Stimulated activated CD4-positive, alpha-beta T cell treated with anti-CD3 and anti-CD28 coated beads, Interleukin-12 subunit alpha, Interleukin-12 subunit beta, amount 100 ng/mL, for 4 hours (primary cell): ENCODE measurements at regions not wholly inside any gene's neighbourhood (a gene's known extent, or its start where the extent isn't known, plus 50 kb on each side); places are given as distances from the start of the nearest gene placed in this dataset.

ENCODE experiments used
- DNase-seq: peaks from one replicate; pipeline ENCODE4 v3.0.0-alpha.2; 2020

DNA sequence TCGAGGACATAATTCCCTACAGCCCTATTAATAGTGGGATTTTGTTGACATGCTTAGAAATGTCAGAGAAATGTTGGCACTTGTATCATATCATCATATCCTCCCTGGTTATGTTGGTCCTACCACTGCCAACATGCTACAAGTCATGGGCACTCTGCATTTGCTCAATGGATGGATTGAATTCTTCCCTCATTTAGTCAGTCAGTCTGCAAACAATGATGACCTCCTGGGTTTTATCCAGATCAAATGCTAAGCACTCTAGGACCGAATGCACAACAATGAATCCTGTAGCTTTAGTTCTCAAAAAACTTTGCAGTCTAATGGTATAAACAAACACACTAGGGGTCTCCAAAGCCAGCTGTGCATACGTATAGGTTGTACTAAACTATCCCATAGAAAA lies 357.2 kb upstream of the DPYD start:
- no peak for DNase-seq

- DNase-seq: no peak
Measured at GRCh38 chr1:98277118-98277517, 356.3 kb upstream of the DPYD start.

DNA sequence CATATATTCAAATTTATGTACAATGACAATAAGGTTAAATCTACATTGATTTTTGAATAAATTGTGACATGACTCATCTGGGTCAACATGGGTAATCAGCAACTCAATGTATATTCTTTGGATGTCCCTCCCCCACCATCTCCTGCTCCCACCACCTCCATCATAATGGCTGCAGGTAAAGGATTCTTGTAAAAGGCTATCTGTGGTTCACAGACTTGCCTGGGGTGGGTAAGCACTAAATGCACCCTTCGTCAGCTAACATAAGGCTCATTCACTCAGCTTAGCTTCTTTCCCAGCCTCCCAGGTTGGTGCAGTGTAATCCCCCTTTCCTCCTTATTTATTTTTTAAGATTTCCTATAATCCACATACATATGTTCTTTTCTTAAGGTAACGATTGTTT lies 355.7 kb upstream of the DPYD start:
- DNase-seq: no peak

GRCh38 chr1:98268316-98268715 lies 347.5 kb upstream of the DPYD start:
- DNase-seq: no peak

DNA sequence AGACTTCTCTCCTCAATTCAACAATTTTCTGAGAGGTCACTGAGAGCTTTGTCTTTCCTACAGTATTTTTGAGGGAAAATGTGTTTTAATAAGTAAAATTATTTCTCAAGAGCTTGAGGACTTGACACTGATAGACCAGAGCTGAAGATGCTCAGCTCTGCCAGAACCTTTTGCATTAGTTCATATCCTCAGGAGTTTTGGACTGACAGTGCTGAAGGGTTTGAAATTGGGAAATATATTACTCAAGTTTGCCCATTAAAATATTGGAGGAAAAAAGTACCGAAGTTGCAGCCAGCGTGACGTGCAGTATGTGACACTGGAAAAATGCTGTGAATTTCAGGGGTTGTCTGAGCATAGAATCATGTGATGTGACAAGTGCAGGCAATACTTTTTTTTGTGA lies 346.6 kb upstream of the DPYD start:
- DNase-seq: no peak

GRCh38 chr1:98264727-98265126 lies 343.9 kb upstream of the DPYD start:
- DNase-seq: no peak

DNA sequence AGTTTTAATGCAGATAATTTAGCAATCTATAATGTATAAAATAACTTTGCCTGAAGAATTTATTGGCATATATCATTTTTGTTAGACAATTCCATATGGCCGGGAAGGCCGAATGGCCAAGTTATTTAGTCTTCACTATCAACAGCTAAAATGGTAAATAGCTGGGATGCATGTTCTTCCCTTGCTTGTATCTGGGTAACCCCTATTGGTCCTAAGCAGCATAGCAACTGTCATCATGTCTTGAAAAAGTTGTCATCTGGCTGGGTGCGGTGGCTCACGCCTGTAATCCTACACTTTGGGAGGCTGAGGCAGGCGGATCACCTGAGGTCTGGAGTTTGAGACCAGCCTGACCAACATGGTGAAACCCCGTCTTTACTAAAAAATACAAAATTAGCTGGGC lies 340.0 kb upstream of the DPYD start:
- DNase-seq: no peak

DNA sequence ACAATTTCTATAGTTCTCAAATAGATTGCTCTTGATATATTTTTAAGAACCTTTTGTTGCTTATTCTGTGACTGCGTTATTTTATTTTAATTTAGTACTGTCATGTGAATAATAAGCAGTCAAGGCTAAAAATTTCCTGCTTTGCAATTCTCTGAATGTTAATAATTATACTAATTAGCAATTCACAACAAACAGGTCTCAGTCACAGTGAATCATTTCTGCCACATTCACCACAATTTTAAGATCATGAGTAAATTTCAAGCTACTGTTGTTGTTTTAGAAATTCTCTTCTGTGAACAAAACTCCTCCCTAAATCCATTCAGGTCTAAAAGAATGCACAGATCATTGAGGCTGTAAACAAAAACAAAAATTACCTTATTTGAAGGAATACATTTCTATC lies 339.6 kb upstream of the DPYD start:
- DNase-seq: no peak

DNA sequence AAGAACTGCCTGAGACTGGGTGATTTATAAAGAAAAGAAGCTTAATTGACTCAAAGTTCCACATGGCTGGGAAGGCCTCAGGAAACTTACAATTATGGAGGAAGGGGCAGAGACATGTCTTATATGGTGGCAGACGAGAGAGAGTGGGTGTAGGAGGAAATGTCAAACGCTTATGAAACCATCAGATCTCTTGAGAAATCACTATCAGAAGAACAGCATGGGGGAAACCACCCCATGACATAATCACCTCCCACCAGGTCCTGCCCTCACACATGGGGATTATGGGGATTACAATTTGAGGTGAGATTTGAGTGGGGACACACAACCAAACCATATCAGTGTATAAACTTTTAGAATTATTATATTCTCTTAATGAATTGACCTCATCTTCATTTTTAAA lies 335.9 kb upstream of the DPYD start:
- no peak for DNase-seq

DNA sequence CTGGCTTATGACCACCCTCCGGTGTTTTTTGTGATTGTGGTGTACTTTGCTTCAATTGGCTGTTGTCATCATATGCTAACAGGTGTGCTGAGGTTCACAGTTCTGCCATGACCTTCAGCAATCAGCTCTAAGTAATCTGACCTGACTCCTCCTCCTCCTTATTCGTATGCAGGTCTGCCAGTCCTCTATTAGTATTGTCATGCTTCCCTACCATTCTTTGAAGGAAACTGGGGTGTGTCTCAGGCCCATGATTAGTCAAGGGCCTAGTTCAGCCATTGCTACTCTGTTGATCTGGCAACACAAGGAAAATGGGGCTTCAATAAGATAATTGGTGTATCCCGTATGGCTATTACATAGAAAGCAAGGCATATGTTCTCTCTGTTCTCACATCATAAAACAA lies 332.3 kb upstream of the DPYD start:
- no peak for DNase-seq

DNA sequence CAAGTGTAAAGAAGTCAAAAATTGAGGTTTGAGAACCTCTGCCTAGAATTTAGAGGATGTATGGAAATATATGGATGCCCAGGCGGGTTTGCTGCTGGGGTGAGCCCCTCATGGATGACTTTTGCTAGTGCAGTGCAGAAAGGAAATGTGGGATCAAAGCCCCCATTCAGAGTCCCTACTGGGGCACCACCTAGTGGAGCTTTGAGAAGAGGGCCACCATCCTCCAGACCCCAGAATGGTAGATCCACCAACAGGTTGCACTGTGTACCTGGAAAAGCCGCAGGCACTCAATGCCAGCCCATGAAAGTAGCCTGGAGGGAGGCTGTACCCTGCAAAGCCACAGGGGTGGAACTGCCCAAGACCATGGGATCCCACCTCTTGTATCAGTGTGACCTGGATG lies 330.7 kb upstream of the DPYD start:
- DNase-seq: no peak

DNA sequence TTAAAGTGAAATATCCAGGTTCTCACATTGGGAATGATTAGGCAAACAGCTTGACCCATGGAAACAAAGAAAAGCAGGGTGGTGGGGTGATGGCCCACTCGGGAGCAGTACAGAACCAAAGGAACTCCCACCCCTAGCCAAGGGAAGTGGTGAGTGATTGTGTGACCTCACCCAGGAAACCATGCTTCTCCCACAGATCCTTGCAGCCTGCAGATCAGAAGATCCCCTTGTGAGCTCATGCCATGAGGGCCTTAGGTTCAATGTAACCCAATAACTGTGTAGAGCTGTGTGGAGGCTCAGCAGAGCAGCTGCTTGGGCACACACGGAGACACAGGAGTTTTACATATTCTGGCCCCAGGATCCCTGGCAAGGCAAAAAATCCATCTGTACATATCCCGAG lies 311.8 kb upstream of the DPYD start:
- no peak for DNase-seq

- DNase-seq: no peak
Measured at GRCh38 chr1:98222706-98223105, 301.9 kb upstream of the DPYD start.

- DNase-seq: no peak
Measured at GRCh38 chr1:98221923-98222322, 301.1 kb upstream of the DPYD start.

DNA sequence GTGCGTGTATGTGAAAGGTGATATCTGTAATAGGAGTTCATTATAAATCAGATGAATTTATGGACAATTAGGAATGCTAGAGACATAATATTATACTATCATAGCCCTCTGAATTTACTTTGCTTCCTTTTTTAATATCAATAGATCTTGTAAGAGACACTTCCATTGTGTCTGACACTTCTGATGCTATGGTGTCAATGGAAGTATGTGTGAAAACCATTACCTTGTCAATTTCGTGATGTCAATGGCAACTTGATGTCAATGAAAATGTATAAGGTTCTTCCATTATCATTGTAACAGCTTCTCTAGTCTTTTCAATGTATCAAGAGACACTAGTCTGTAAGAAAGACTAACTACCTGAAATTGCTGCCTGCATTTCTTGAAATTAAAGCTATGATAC lies 296.8 kb upstream of the DPYD start:
- no peak for DNase-seq

DNA sequence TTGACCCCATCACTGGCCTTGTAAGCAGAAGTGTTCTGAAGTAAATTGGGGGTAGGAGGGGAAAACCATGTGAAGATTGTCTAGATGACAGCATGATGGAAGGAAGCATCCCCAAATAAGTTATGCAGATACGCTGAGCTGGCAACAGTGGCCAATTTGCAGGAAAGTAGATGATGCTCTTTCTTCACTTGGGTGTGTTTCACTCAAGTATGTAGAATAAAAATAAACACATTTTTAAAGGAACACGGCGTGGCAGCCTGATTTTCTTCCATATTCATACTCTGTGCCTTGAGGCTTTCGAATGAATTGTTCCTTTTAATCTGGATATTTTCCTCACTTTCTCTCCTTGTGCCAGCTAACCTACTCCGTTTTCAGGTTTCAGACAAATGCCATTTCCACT lies 295.5 kb upstream of the DPYD start:
- no peak for DNase-seq

GRCh38 chr1:98211271-98211845 lies 290.5 kb upstream of the DPYD start:
- DNase-seq: no peak

DNA sequence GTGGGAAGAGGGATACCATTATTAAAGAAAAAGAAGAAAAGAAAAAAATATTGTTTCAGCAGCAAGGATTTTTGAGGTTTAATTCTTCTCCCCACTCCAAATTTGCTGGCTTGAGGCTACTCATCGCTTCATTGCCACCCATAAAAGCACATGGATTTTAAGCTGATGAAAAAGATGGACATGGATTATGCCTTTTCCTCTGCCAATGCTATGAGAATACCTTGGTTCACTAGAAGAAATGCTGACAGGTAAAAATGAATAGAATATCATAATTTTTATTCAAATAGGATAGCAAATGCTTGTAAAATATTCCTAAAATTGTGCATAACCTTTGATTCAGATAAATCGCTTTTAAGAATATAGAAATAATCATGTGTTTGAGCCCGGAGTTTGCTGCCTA lies 289.7 kb upstream of the DPYD start:
- DNase-seq: no peak

- no peak for DNase-seq
Measured at GRCh38 chr1:98210064-98210463, 289.2 kb upstream of the DPYD start.

GRCh38 chr1:98205291-98206017 lies 284.6 kb upstream of the DPYD start:
- DNase-seq: no peak

DNA sequence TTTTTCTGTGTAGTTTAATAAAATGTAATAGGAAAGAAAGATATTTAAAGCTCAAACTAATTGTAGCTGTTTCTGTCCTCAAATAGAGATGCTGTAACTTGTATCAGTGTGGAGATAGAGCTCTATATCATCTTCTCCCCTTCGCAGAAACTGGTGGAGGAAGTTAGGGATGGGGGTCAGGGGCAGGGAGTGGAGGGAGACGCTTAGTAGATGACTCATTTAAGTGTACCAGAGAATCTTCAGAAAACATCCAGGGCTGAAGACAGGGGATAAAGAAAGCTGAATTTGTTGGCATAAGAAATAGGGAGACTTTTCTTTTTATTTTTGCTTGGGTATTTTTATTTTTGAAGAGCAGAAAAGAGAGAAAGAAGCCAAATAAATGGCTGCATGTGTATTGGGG lies 282.6 kb upstream of the DPYD start:
- DNase-seq: no peak

GRCh38 chr1:98201666-98202081 lies 280.8 kb upstream of the DPYD start:
- no peak for DNase-seq

GRCh38 chr1:98197356-98197755 lies 276.5 kb upstream of the DPYD start:
- DNase-seq: no peak

DNA sequence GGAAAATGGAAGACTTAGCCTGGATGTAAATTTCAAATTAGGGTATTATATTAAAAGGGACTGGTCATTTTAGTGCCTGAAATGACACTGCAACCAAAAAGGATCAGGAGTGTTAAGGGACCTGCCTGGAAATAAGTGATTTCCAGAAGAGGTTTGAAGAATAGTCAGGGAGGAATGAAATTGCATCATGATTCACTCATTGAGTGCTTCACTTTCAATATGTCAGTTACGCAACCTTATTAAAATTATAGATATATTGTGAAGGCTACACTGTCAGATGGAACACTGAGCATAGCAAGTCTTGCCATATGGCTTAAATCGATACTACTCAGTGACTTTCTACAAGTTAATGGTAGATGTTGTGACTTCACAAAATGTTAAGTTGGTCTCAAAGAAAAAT lies 275.2 kb upstream of the DPYD start:
- DNase-seq: no peak

GRCh38 chr1:98188774-98189173 lies 267.9 kb upstream of the DPYD start:
- DNase-seq: no peak
